GM12873 (cell line): ENCODE measurements at regions not wholly inside any gene's neighbourhood (a gene's known extent, or its start where the extent isn't known, plus 50 kb on each side); places are given as distances from the start of the nearest gene placed in this dataset.

Experiments used
- TF ChIP-seq, protein P1 (sequence below): IDR thresholded peaks from 2 replicates; pipeline ENCODE4 v1.5.1; 2012; ENCODE audit warnings: low read depth, mild to moderate bottlenecking, moderate library complexity, low read length, control low read depth; ENCODE audit not compliant: insufficient read depth; ENCODE audit errors: missing control alignments

DNA sequence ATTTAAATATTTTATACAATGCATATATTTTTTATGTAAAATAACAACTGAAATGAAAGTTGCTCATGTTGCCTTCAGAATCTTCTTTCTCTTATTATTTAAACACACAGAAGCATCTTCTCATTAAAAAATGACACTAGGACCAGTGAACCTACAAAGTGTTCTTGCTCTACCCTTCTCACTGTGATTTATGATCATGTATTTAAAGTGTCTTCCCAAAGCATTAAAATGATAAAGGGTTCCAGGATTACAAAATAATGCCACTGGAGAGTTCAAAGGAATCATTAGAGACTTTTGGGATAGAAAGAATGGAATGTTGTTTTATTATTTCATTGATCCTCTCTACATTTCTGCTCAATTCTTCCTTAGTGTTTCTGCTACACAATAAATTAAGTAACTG lies 643.6 kb upstream of the SLITRK1 start:
- TF ChIP-seq, protein P1, sequence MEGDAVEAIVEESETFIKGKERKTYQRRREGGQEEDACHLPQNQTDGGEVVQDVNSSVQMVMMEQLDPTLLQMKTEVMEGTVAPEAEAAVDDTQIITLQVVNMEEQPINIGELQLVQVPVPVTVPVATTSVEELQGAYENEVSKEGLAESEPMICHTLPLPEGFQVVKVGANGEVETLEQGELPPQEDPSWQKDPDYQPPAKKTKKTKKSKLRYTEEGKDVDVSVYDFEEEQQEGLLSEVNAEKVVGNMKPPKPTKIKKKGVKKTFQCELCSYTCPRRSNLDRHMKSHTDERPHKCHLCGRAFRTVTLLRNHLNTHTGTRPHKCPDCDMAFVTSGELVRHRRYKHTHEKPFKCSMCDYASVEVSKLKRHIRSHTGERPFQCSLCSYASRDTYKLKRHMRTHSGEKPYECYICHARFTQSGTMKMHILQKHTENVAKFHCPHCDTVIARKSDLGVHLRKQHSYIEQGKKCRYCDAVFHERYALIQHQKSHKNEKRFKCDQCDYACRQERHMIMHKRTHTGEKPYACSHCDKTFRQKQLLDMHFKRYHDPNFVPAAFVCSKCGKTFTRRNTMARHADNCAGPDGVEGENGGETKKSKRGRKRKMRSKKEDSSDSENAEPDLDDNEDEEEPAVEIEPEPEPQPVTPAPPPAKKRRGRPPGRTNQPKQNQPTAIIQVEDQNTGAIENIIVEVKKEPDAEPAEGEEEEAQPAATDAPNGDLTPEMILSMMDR: no peak

DNA sequence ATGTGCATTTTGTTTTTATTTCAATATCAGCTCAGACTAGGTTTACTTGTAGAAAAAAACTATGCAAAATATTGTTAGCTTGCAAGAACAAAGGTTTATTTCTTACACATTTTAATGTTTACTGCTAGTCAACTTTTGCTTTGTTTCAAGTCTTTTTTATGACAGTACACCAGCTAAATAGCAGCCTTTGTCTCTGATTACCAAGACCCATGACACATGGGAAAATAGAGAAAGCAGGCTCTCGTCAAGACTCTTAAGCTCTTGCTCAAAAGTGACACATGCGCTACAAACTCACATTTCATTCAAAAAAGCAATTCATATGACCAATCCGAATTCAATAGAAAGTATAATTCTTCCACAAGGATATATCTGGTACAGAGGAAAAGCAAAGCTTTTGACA lies 642.3 kb upstream of the SLITRK1 start:
- TF ChIP-seq, protein P1: no peak

- TF ChIP-seq, protein P1: no peak
Measured at GRCh38 chr13:84500016-84500415, 617.7 kb upstream of the SLITRK1 start.

GRCh38 chr13:84497613-84498012 lies 615.3 kb upstream of the SLITRK1 start:
- TF ChIP-seq, protein P1: no peak

DNA sequence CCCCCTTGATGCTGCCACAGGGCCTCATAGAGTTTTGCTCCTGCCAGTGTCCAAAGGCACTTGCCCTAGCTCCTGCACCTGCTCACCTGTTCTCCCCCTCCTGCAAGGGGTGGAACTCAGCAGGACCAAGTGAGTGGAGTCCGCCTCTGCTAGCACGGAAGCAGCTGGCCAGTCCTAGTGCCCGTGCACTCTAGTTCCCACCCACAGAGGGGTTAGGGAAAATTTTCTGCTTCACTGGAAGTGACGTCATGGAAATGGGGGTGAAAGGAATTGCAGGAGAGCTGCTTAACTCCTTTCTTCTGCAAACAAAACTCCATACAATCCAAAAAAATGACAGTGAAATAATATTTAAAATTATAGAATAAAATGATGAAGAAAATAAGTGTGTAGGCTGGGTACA lies 609.7 kb upstream of the SLITRK1 start:
- TF ChIP-seq, protein P1: no peak

GRCh38 chr13:84487752-84488151 lies 605.5 kb upstream of the SLITRK1 start:
- TF ChIP-seq, protein P1: no peak

- TF ChIP-seq, protein P1: no peak
Measured at GRCh38 chr13:84481958-84482357, 599.7 kb upstream of the SLITRK1 start.
